Erythroblast (primary cell): ENCODE measurements at regions not wholly inside any gene's neighbourhood (a gene's known extent, or its start where the extent isn't known, plus 50 kb on each side); places are given as distances from the start of the nearest gene placed in this dataset.

ENCODE experiments used
- GATA1 ChIP-seq: IDR thresholded peaks from 2 replicates; pipeline ENCODE4 v1.6.1; 2011; ENCODE audit warnings: low read depth, mild to moderate bottlenecking, control low read depth, low read length, moderate library complexity
- POLR2A ChIP-seq: IDR thresholded peaks from 2 replicates; pipeline ENCODE4 v1.6.1; 2011; ENCODE audit warnings: mild to moderate bottlenecking, low read length

DNA sequence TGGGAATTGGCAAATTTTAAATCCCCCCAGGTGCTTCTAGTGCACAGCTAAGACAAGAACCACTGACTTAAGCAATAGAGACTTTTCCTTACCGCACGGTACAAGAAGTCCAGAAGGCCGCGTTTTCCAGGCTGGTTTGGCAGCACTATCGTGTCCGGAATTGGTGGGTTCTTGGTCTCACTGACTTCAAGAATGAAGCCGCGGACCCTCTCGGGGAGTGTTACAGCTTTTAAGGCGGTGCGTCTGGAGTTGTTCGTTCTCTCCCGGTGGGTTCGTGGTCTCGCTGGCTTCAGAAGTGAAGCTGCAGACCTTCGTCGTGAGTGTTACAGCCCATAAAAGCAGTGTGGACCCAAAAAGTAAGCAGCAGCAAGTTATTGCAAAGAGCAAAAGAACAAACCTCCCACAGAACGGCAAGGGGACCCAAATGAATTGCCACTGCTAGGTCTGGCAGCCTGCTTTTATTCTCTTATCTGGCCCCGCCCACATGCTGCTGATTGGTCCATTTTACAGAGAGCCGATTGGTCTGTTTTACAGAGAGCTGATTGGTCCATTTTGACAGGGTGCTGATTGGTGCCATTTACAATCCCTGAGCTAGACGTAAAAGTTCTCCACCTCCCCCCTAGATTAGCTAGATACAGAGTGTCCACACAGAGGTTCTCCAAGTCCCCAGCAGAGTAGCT, 264.5 kb downstream of the PREX1 start:
- TF ChIP-seq POLR2A (no peak), GATA1 (no peak)
